ENCODE measurements at regions not wholly inside any gene's neighbourhood (a gene's known extent, or its start where the extent isn't known, plus 50 kb on each side); places are given as distances from the start of the nearest gene placed in this dataset.

DNA sequence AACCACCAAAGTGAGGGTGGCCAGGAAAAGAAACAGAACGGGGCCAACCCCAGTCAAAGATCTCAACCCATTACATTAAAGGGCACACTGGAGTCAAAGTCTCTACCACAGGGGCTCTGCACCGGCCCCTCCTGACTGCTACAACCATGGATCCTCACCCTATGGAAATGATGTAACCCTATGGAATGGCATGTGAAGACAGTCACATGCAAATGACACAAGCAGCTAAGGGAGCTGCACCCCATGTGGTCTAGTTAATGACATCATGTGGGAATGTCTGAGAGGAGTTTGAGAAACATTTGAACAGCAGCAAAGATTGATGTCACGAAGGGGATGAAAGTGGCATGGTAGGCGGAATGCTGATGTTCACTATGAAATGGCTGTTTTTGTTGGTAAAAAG is 298.2 kb upstream of the SLCO3A1 start:
- Mint-ChIP-seq H3K36me3 (ENCODE audit: low read depth) (no peaks in the 10 kb centered on the region), H3K4me3 (no peak overlapping the region), H3K9me3 (no peaks in the 10 kb centered on the region), H3K27ac (no peak overlapping the region), H3K27me3 (ENCODE audit: low read depth, poor library complexity) (no peaks in the 10 kb centered on the region), H3K4me1 (peaks cover 20% of the 10 kb centered on the region)
- no peak for DNase-seq
- TF ChIP-seq, protein P1, sequence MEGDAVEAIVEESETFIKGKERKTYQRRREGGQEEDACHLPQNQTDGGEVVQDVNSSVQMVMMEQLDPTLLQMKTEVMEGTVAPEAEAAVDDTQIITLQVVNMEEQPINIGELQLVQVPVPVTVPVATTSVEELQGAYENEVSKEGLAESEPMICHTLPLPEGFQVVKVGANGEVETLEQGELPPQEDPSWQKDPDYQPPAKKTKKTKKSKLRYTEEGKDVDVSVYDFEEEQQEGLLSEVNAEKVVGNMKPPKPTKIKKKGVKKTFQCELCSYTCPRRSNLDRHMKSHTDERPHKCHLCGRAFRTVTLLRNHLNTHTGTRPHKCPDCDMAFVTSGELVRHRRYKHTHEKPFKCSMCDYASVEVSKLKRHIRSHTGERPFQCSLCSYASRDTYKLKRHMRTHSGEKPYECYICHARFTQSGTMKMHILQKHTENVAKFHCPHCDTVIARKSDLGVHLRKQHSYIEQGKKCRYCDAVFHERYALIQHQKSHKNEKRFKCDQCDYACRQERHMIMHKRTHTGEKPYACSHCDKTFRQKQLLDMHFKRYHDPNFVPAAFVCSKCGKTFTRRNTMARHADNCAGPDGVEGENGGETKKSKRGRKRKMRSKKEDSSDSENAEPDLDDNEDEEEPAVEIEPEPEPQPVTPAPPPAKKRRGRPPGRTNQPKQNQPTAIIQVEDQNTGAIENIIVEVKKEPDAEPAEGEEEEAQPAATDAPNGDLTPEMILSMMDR (IDR thresholded peaks at IDR 0.05) = no peak

DNA sequence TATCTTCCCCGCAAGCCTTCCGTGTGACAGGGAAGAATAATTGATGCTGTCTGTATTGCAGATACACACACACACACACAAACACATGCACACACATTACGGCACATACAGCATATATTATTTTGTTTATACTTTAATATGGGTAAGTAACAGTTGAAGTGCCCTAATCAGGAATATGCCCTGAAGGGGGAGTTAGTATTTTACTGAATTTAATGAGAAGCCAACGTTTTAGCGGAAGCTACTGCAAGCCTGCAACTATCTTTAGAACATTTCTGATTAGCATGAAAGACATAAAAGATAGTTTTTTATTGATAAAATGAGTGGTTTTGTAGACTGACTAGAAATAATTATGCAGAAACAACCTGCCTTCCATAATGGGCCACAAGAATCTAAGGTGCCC is 296.6 kb upstream of the SLCO3A1 start:
- no peak overlapping the region for H3K4me3 Mint-ChIP-seq
- H3K36me3 Mint-ChIP-seq (ENCODE audit: low read depth) = no peaks in the 10 kb centered on the region
- TF ChIP-seq, protein P1 (IDR thresholded peaks at IDR 0.05) = no peak
- no peak for DNase-seq
- no peak overlapping the region for H3K27ac Mint-ChIP-seq
- no peaks in the 10 kb centered on the region for H3K9me3 Mint-ChIP-seq
- H3K4me1 Mint-ChIP-seq = peaks cover 19% of the 10 kb centered on the region
- H3K27me3 Mint-ChIP-seq (ENCODE audit: low read depth, poor library complexity) = no peaks in the 10 kb centered on the region

DNA sequence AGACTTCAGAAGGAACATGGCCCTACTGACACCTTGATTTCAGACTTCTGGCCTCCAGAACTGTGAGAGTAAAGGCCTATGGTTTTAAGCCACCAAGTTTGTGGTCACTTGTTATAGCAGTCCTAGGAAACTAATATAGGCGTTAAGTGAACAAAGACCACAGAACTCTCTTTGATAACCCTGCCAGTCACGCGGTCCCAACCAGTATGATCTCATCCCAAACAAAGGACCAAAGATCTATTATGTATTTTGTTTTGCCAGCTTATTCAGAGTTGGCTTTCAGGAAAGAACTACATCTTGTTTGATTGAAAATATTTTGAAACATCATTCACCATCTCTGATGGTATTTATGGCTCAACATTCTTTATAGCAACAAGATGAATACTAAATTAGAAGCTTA is 294.4 kb upstream of the SLCO3A1 start:
- H3K27me3 Mint-ChIP-seq (ENCODE audit: low read depth, poor library complexity) = no peaks in the 10 kb centered on the region
- no peaks in the 10 kb centered on the region for H3K36me3 Mint-ChIP-seq (ENCODE audit: low read depth)
- no peak overlapping the region for H3K4me3 Mint-ChIP-seq

DNA sequence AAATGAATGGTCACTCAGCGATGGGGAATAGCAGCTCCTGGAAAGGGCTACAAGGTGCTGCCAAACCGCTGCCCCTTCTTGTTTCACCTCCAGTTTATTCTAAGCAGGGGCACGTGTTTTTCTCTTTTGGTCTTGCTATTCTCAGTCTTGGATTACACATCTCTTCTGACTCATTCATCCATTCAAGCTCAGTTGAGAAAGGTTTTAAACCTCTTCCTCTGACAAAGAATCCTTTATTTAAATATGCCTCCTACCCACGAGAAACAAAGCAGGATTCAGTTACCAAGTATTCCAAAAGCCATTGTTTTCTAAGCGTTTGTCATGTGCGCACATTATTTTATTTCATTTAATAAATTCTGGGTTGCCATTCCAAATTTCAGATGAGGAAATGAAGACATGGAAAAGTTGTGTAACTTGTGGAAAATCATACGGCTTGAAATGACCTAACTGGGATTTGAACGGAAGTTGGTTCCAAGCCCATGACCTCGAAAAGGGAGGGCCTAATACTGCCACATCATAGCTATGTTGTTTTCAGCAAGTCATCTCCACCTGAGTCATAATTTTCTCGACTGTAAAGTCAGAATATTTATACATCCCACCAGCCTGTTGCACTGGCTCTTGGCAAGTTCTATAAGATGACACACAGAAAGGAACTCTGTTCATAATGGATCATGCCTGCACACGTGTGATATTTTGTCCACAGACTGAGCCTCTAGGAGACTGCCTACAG is 292.0 kb upstream of the SLCO3A1 start:
- Mint-ChIP-seq H3K27ac (no peak overlapping the region), H3K4me1 (peaks cover 4% of the 10 kb centered on the region), H3K4me3 (no peak overlapping the region)

More for the DNA sequence above, 294.4 kb upstream of the SLCO3A1 start:
- Mint-ChIP-seq H3K4me1 (peaks cover 4% of the 10 kb centered on the region), H3K27ac (no peak overlapping the region), H3K9me3 (no peaks in the 10 kb centered on the region)
- DNase-seq = no peak
- TF ChIP-seq, protein P1 (IDR thresholded peaks at IDR 0.05) = no peak

DNA sequence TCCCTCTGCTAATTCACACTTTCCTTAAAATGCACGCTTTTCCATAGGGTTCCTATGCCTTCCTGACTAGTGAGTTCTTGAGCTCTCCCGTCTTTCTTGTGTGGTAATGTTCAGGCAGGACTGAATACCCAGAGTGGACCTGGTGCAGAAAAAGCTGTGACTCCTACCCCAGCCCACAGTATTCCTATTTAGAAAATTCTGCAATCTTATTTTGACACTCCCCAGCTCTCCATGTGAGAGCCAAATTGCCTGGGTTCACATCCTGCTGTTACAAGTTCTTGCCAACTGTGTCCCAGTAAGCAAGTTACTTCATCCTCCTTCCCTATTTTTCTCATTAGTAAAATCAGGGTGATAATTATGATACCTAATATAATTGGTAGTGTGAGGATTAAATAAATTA is 290.8 kb upstream of the SLCO3A1 start:
- H3K36me3 Mint-ChIP-seq (ENCODE audit: low read depth) = no peaks in the 10 kb centered on the region
- H3K27ac Mint-ChIP-seq = no peak overlapping the region
- H3K4me1 Mint-ChIP-seq = peaks cover 4% of the 10 kb centered on the region
- TF ChIP-seq, protein P1 (IDR thresholded peaks at IDR 0.05) = no peak
- no peaks in the 10 kb centered on the region for H3K9me3 Mint-ChIP-seq
- no peak for DNase-seq
- no peak overlapping the region for H3K4me3 Mint-ChIP-seq
- no peaks in the 10 kb centered on the region for H3K27me3 Mint-ChIP-seq (ENCODE audit: low read depth, poor library complexity)

More for the DNA sequence above, 292.0 kb upstream of the SLCO3A1 start:
- H3K36me3 Mint-ChIP-seq (ENCODE audit: low read depth) = no peaks in the 10 kb centered on the region
- TF ChIP-seq, protein P1 (IDR thresholded peaks at IDR 0.05) = no peak
- DNase-seq = no peak
- H3K9me3 Mint-ChIP-seq = no peaks in the 10 kb centered on the region
- H3K27me3 Mint-ChIP-seq (ENCODE audit: low read depth, poor library complexity) = no peaks in the 10 kb centered on the region

DNA sequence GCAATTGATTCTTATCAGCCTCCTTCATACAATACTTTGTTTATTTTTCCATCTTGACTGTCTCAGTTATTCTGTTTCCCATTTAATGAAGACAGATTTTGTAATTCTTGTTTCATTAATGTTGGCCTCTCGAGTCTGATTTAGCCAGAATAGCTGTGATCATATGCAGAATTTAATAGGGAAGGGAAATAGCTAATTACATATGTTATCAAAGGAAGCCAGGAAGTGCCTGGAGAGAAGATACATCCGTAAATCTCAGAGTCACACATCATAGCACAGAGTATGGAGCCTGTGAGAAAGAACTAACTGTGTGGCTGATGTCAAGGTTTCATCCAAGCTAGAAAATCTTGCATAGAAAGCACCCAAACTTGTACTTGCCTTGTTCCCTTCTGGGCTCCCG is 288.9 kb upstream of the SLCO3A1 start:
- no peak for DNase-seq
- Mint-ChIP-seq H3K27ac (no peak overlapping the region), H3K4me1 (peaks cover 4% of the 10 kb centered on the region), H3K27me3 (ENCODE audit: low read depth, poor library complexity) (peaks cover 4% of the 10 kb centered on the region), H3K36me3 (ENCODE audit: low read depth) (no peaks in the 10 kb centered on the region), H3K4me3 (no peak overlapping the region), H3K9me3 (no peaks in the 10 kb centered on the region)
- TF ChIP-seq, protein P1 (IDR thresholded peaks at IDR 0.05) = no peak
